GM23338 (cell line): ENCODE measurements at regions not wholly inside any gene's neighbourhood (a gene's known extent, or its start where the extent isn't known, plus 50 kb on each side); places are given as distances from the start of the nearest gene placed in this dataset.

Experiments used
- ATAC-seq: fragments of 200-7000 bp; cut with Tn5 transposase; 3 replicates; pipeline ENCODE4 v1.9.1; 2020
- DNase-seq: peaks from one replicate; pipeline ENCODE4 v3.0.0-alpha.2; 2015; ENCODE audit warnings: low spot score
- H2AFZ ChIP-seq: fragments of 200-600 bp; sonication (generic); 2 replicates; pipeline ENCODE4 v1.8.0; 2016; ENCODE audit warnings: antibody characterized with exemption, mild to moderate bottlenecking, moderate library complexity
- H3F3A ChIP-seq: fragments of 200-600 bp; sonication (generic); replicated peaks from 2 replicates; pipeline ENCODE4 v1.8.0; 2017; ENCODE audit warnings: antibody characterized with exemption, mixed run types, low read depth
- H3K27ac ChIP-seq: fragments of 200-600 bp; sonication (generic); 2 replicates; pipeline ENCODE4 v1.6.1; 2016; ENCODE audit warnings: low read depth
- H3K27me3 ChIP-seq: fragments of 200-600 bp; sonication (generic); 2 replicates; pipeline ENCODE4 v1.8.0; 2016; ENCODE audit warnings: mild to moderate bottlenecking, mixed run types, moderate library complexity; ENCODE audit not compliant: insufficient read depth
- H3K36me3 ChIP-seq: fragments of 200-600 bp; sonication (generic); 2 replicates; pipeline ENCODE4 v1.8.0; 2016; ENCODE audit warnings: mild to moderate bottlenecking; ENCODE audit not compliant: insufficient read depth
- H3K4me1 ChIP-seq: fragments of 200-600 bp; sonication (generic); 2 replicates; pipeline ENCODE4 v1.8.0; 2016; ENCODE audit warnings: mild to moderate bottlenecking, moderate library complexity; ENCODE audit not compliant: insufficient read depth
- H3K4me2 ChIP-seq: fragments of 200-600 bp; sonication (generic); 2 replicates; pipeline ENCODE4 v1.7.1; 2017; ENCODE audit warnings: mixed run types
- H3K4me3 ChIP-seq: fragments of 200-600 bp; sonication (generic); 2 replicates; pipeline ENCODE4 v1.6.1; 2016; ENCODE audit warnings: mixed run types
- H3K79me2 ChIP-seq: fragments of 200-600 bp; sonication (generic); replicated peaks from 2 replicates; pipeline ENCODE4 v1.8.0; 2017; ENCODE audit warnings: mild to moderate bottlenecking; ENCODE audit not compliant: insufficient read depth
- H3K9me2 ChIP-seq: fragments of 200-600 bp; sonication (generic); 2 replicates; pipeline ENCODE4 v1.8.0; 2017; ENCODE audit not compliant: insufficient read depth
- H4K20me1 ChIP-seq: fragments of 200-600 bp; sonication (generic); replicated peaks from 2 replicates; pipeline ENCODE4 v1.8.0; 2017; ENCODE audit warnings: mild to moderate bottlenecking; ENCODE audit not compliant: insufficient read depth
- H3K27ac Mint-ChIP-seq: 2 replicates; pipeline ENCODE4 v1.8.0; 2020; ENCODE audit warnings: inconsistent platforms, mild to moderate bottlenecking, moderate library complexity, mixed read lengths
- H3K27me3 Mint-ChIP-seq: 3 replicates; pipeline ENCODE4 v1.8.0; 2022; ENCODE audit warnings: low read depth, mild to moderate bottlenecking, moderate library complexity, mixed read lengths, inconsistent platforms; ENCODE audit not compliant: insufficient read depth, poor library complexity
- H3K36me3 Mint-ChIP-seq: 3 replicates; pipeline ENCODE4 v1.8.0; 2021; ENCODE audit warnings: low read depth, mild to moderate bottlenecking, inconsistent platforms, moderate library complexity, mixed read lengths
- H3K4me1 Mint-ChIP-seq: 3 replicates; pipeline ENCODE4 v1.8.0; 2020; ENCODE audit warnings: mild to moderate bottlenecking, inconsistent platforms, mixed read lengths
- H3K4me3 Mint-ChIP-seq: 3 replicates; pipeline ENCODE4 v1.8.0; 2021; ENCODE audit warnings: moderate library complexity, mild to moderate bottlenecking, inconsistent platforms, mixed read lengths
- H3K9me3 Mint-ChIP-seq: 3 replicates; pipeline ENCODE4 v1.8.0; 2020; ENCODE audit warnings: moderate library complexity, mild to moderate bottlenecking, inconsistent platforms, mixed read lengths
- CREB1 ChIP-seq: fragments of 250-450 bp; sonication (Bioruptor Pico); IDR thresholded peaks from 2 replicates; pipeline ENCODE4 v1.5.0; 2020; ENCODE audit warnings: low read depth, mild to moderate bottlenecking, moderate library complexity
- EZH2phosphoT487 ChIP-seq: fragments of 200-600 bp; sonication (generic); IDR thresholded peaks from one replicate; pipeline ENCODE4 v1.8.1; 2018; ENCODE audit warnings: antibody characterized with exemption; ENCODE audit not compliant: unreplicated experiment
- REST ChIP-seq: IDR thresholded peaks from one replicate; pipeline ENCODE4 v1.6.1; 2018; ENCODE audit warnings: antibody characterized with exemption; ENCODE audit not compliant: unreplicated experiment
- ZNF114 ChIP-seq: fragments of 250-450 bp; sonication (Bioruptor Pico); IDR thresholded peaks from 2 replicates; pipeline ENCODE4 v1.5.0; 2020; ENCODE audit warnings: mild to moderate bottlenecking, moderate library complexity
- ZNF331 ChIP-seq: fragments of 250-450 bp; sonication (Bioruptor Pico); IDR thresholded peaks from 2 replicates; pipeline ENCODE4 v1.5.0; 2020; ENCODE audit warnings: low read depth, mild to moderate bottlenecking, moderate library complexity
- ZNF462 ChIP-seq: fragments of 250-450 bp; sonication (Bioruptor Pico); IDR thresholded peaks from 2 replicates; pipeline ENCODE4 v1.5.0; 2020; ENCODE audit warnings: mild to moderate bottlenecking, moderate library complexity

- Mint-ChIP-seq H3K27ac (no peak overlapping the region), H3K27me3 (peaks cover 5% of the 10 kb centered on the region), H3K4me3 (no peak overlapping the region), H3K4me1 (peaks cover 14% of the 10 kb centered on the region), H3K36me3 (no peaks in the 10 kb centered on the region), H3K9me3 (no peaks in the 10 kb centered on the region)
- no peak overlapping the region for H3K4me2 ChIP-seq
- no peaks in the 10 kb centered on the region for H3K9me2 ChIP-seq
- no peak for TF ChIP-seq ZNF462 (CRISPR knock-in tag)
- no peak for TF ChIP-seq ZNF114 (CRISPR knock-in tag)
- no peak for TF ChIP-seq EZH2phosphoT487
- TF ChIP-seq REST = no peak
- TF ChIP-seq CREB1 (CRISPR knock-in tag) = no peak
- TF ChIP-seq ZNF331 = no peak
- H3F3A ChIP-seq = no peaks in the 10 kb centered on the region
- DNase-seq (peak; percentile 31), ATAC-seq (no peak)
- no peaks in the 10 kb centered on the region for H3K27me3 ChIP-seq
- H4K20me1 ChIP-seq = no peaks in the 10 kb centered on the region
- no peak overlapping the region for H3K4me3 ChIP-seq
- H3K79me2 ChIP-seq = no peaks in the 10 kb centered on the region
- H3K4me1 ChIP-seq = peaks cover 5% of the 10 kb centered on the region
- H3K27ac ChIP-seq = no peak overlapping the region; the same call in 1 of the 2 replicates
- H2AFZ ChIP-seq = no peak overlapping the region
- no peaks in the 10 kb centered on the region for H3K36me3 ChIP-seq
These were observed 60.4 kb upstream of the IRF2 start for GRCh38 chr4:184534511-184535391.
